BE2C (cell line): ENCODE measurements at regions not wholly inside any gene's neighbourhood (a gene's known extent, or its start where the extent isn't known, plus 50 kb on each side); places are given as distances from the start of the nearest gene placed in this dataset.

Experiments
- DNase-seq: peaks from one replicate; pipeline ENCODE4 v3.0.0-alpha.2; 2020
- H3K27me3 ChIP-seq: fragments of 250-450 bp; sonication (Bioruptor Pico); 2 replicates; pipeline ENCODE4 v1.5.1; 2020; ENCODE audit warnings: mild to moderate bottlenecking
- H3K36me3 ChIP-seq: fragments of 250-450 bp; sonication (Bioruptor Pico); 2 replicates; pipeline ENCODE4 v1.5.1; 2020; ENCODE audit warnings: mild to moderate bottlenecking
- H3K4me1 ChIP-seq: fragments of 250-450 bp; sonication (Bioruptor Pico); 2 replicates; pipeline ENCODE4 v1.5.1; 2020
- H3K4me3 ChIP-seq: 2 replicates; pipeline ENCODE4 v1.5.1; 2011; ENCODE audit warnings: low read depth, low read length
- H3K9me3 ChIP-seq: fragments of 250-450 bp; sonication (Bioruptor Pico); 2 replicates; pipeline ENCODE4 v1.5.1; 2020
- CTCF ChIP-seq: IDR thresholded peaks from 2 replicates; pipeline ENCODE4 v1.5.1; 2012; ENCODE audit warnings: mild to moderate bottlenecking, low read depth, low read length

GRCh38 chr17:79427621-79428539 lies 183.0 kb downstream of the RBFOX3 start:
- no peak for DNase-seq
- Histone ChIP-seq H3K4me1 (no peaks in the 10 kb centered on the region), H3K4me3 (no peak overlapping the region), H3K9me3 (no peaks in the 10 kb centered on the region), H3K36me3 (no peaks in the 10 kb centered on the region), H3K27me3 (peaks cover 60% of the 10 kb centered on the region)
- TF ChIP-seq CTCF: no peak

DNA sequence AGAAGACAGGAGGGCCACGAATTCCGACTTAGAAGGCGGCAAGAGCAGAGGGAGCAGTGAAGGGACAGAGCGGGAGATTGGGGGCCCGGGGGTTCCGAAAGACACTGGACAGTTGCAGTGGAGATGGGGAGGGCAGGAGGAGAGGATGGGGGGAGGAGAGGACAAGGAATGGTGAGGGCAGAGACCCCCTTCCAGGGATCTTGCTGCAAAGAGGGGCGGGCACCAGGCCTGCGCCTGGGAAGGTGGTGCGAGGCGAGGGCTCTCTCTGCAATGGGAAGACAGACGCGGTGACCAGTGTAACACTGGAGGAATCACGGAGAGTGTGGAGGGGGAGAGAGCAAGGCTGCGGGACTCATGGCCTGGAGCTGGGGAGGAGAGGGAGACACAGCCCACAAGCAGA lies 185.2 kb downstream of the RBFOX3 start:
- Histone ChIP-seq H3K4me1 (no peaks in the 10 kb centered on the region), H3K4me3 (no peak overlapping the region), H3K27me3 (peaks cover 72% of the 10 kb centered on the region), H3K36me3 (no peaks in the 10 kb centered on the region), H3K9me3 (no peaks in the 10 kb centered on the region)
- TF ChIP-seq CTCF: no peak
- no peak for DNase-seq

- no peaks in the 10 kb centered on the region for H3K9me3 ChIP-seq
These were observed 186.2 kb downstream of the RBFOX3 start for GRCh38 chr17:79424471-79425185.

GRCh38 chr17:79423811-79424465 lies 186.9 kb downstream of the RBFOX3 start:
- H3K27me3 ChIP-seq: peaks cover 79% of the 10 kb centered on the region
- H3K36me3 ChIP-seq: no peaks in the 10 kb centered on the region
- no peaks in the 10 kb centered on the region for H3K9me3 ChIP-seq
- H3K4me3 ChIP-seq: no peak overlapping the region
- H3K4me1 ChIP-seq: no peaks in the 10 kb centered on the region
- no peak for TF ChIP-seq CTCF
- no peak for DNase-seq

More at GRCh38 chr17:79424471-79425185, 186.2 kb downstream of the RBFOX3 start:
- Histone ChIP-seq H3K36me3 (no peaks in the 10 kb centered on the region), H3K4me1 (no peaks in the 10 kb centered on the region), H3K4me3 (no peak overlapping the region), H3K27me3 (peaks cover 77% of the 10 kb centered on the region)
- DNase-seq: no peak
- TF ChIP-seq CTCF: no peak

DNA sequence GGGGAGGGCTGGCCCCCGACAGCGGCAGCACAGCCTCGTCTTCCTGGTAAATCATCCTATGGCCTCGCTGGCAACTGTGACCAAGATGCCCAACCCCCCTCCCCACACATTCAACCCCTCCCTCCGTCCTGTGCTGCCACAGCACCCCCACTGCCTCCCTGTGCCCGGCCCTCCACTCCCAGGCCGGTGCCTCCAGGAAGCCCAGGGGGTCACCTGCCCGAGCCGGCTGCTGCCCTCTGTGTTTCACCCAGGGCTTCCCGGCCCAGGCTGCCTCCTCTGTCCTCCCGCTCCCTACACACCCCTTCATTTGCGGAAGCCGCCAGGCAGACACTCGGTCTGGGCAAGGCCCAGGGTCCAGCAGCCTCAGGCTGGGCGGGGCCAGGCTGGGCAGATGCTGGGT lies 188.6 kb downstream of the RBFOX3 start:
- Histone ChIP-seq H3K27me3 (peaks cover 80% of the 10 kb centered on the region), H3K4me1 (no peaks in the 10 kb centered on the region), H3K9me3 (no peaks in the 10 kb centered on the region), H3K4me3 (no peak overlapping the region), H3K36me3 (no peaks in the 10 kb centered on the region)
- no peak for TF ChIP-seq CTCF
- DNase-seq: no peak
